Left renal cortex interstitium (tissue), 4 donors: ENCODE measurements at regions not wholly inside any gene's neighbourhood (a gene's known extent, or its start where the extent isn't known, plus 50 kb on each side); places are given as distances from the start of the nearest gene placed in this dataset.
"Not testable (repeated sequence)": the region's sequence is repeated elsewhere in the genome, so short reads cannot be mapped to it uniquely, and the experiment has no call there.

Source experiments
- DNase-seq, 4 donors: peaks; one replicate each; pipeline ENCODE4 v3.0.0-alpha.2; 2013; ENCODE audit warnings: low read depth in 4 of 4, low spot score in 2 of 4, missing footprints in 1 of 4

DNA sequence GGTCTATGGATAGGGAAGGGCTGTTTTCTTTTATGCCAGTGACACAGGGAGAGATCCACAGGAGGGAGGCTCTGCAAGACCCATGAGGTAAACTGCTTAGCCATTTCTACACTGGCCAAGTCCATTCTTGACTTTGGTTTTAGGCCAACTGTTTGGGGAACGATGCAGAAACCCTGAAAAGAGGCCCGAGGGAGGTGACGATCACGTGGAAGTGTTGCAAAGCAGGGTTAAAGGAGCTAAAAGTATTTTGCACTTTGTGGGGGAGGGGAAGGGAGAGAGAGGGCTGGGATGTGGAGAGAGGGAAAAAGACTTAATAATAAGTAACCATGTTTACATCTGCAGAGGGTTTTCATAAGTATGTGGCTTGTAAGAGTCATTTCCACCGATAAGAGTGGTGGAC, 239.7 kb downstream of the EMX2 start:
- DNase-seq: no peak

DNA sequence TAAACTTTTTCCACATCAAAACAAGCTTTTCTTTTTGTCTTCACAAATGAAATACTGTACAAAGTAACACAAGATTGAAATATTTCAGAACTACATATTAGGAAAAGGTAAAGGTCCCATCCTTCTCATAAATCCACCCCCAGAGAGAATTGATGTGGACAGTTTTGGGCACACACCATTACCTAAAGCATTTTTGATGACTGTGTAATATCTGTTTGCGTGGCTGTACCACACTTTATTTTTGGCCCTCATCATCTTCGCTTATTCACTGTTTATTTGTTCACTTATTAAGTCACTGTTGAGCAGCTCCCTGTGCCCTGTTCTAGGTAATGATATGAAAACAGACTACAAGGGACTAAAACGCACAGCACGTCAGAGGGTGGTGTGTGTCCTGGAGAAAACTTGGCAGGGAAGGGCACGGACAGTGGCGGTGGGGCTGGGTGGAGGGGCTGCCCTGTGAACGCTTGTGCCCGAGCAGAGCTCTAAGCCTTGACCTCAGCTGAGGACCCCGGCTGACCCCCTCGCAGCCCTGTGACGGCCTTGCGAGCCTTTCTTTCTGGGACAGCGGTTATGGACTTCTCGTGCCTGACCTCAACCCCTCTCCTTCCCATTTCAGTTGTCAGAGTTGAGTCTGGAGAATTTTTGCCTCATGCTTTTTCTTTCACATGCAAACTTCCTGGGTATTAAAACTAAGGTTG, 241.3 kb downstream of the EMX2 start:
- DNase-seq: no peak

DNA sequence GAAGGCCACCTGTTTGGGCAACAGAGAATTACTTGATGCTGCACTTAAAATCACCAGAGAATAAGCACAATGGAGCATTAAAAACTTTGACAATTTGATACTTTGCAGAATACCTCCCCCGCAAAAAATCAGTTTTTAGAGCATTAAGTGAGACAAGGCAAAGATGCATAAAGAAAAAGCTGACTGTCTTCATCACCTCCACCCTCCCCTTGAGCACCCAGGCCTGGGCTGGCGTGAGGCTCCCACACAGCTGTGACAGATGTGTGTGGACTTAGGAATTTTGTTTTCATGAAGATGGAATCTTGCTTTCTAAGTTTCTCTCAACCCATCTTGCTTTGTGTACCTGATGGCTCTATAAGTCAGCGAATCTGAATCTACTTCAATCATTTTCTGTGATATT, 242.2 kb downstream of the EMX2 start:
- DNase-seq: no peak

DNA sequence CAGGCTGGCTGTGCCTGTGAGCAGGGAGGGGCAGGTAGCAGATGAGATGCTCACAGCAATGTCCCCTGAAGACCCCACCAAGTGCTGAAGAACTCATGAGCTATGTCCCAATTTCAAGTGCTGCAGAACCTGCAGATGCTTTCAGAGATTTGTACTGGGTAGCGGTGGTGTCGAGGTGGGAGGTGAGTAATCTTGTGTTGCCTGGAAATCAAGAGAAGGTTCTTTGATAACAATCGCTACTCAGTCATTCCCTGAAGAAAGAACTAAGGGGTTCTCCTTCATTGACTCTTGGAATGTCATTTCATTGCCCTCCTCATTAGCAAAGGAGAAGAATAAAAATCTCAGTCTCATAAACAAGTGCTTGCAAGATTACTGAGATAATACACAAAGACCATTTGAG, 246.4 kb downstream of the EMX2 start:
- no peak for DNase-seq

DNA sequence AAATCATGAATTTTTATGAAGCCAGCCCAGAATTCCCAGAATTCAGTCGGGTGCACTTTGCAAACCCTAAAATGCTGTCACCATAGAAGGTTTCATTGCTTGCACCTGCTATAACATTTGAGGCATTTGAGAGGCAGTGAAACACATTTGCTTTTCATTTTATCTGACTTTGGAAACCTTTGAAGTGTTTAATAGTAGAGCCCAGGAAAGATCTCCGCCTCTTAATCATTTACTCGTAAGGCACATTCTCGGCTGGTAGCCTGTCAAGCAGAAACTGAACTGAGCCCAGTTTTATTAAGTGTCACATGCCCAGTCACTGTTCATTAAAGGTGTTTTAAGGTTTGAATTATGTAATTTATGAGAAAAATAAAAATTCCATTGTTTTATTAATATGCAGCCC, 247.6 kb downstream of the EMX2 start:
- DNase-seq: no peak

DNA sequence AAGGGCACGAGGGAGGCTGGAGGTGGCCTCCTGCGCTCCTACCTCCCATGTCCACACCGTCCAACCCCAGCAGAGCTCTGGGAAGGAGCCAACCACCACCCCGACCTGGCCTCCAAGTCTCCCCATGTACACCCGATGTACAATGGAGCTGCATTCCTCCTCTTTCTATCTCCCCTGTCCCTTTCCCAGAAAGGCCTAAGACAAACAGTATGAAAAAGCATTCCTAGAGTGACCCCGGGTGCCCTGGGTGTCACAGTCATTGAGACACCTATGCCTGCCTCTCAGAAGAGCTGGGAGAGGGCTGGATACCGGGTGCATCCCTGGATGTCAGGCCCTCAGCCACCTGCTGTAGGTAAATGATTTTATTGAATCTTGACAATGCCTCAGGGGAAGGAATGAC, 248.1 kb downstream of the EMX2 start:
- DNase-seq: no peak

DNA sequence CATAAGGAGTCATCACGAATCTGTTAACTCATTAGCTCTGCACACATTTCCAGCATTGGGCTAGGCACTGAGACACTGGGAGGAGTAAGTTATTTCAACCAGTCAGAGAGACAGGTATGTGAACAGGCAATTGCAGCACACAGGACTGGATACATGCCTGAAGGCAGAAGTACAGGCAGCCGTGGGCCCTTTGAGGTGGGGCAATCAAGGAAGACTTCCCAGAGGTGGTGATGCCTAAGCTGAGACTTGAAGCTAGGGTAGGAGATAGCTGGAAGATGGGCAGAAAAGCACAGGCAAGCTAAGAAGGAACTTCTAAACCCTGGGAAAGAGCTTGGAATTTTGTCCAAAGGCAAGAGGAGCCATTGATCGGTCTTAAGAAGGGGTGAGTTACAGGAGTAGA, 249.7 kb downstream of the EMX2 start:
- DNase-seq: no peak

DNA sequence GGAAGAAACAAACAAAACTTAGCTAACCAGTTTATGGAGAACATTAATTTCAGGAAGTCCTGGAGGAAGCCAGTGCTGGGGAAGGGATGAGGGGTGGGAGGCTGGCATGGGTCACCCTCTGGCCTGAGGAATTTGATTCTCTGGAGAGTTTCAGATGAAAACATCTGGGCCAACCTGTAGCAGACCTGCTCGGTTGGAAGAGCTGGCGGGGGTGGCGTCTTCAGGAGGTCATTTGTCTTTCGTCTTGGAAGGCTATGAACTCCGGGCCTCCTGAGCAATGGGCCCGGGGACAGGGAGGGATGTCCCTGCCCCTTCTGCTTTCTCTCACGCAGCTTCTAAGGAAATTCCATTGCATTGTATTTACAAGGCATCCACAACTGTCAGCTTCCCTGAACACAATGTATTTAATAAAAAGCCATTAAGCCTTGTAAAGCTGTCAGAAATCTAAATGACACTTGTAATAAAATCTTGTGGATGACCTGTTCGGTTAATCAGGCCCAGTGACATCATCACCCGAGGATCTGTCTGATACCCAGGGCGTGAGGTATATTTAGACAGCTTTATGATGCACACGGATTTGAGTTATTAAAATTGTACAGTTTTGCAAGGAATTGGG, 250.5 kb downstream of the RAB11FIP2 start:
- DNase-seq: no peak

DNA sequence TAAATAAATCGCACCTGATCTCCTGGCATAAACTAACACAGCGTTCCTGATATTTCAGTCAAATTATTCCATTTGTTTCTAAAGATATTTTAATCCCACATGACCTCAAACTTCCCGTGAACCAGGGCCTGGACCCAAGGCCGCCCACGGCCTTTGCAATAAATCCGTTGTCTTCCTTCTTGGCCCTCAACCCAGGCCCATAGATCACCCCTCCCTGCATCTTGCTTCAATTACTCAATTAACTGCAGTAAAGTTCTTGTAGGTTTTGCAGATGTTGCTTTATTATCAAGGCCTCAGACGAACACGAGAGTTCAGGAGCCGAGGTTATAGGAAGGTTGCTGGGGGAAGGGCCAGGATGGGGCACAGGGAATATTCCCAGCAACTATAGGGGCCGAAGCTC, 249.4 kb downstream of the RAB11FIP2 start:
- DNase-seq: no peak

DNA sequence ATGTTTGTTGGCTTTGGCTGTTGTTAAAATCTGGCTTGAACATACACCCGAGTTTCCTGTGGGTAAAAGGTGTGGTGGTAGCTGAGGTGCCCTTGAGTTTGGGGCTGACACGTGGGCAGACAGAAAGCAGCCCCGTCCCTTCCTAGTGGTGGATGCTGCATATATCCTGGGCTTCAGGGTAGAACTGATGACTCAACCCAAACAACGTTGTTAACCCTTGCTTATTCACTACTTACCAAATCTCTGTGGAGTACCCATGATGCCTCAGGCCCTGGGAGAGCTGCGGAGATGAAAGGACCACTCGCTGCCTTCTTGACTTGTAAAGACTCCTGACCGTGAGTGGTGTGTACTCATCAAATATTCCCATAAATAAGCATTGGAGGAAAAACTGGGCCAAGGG, 245.1 kb downstream of the RAB11FIP2 start:
- no peak for DNase-seq

DNA sequence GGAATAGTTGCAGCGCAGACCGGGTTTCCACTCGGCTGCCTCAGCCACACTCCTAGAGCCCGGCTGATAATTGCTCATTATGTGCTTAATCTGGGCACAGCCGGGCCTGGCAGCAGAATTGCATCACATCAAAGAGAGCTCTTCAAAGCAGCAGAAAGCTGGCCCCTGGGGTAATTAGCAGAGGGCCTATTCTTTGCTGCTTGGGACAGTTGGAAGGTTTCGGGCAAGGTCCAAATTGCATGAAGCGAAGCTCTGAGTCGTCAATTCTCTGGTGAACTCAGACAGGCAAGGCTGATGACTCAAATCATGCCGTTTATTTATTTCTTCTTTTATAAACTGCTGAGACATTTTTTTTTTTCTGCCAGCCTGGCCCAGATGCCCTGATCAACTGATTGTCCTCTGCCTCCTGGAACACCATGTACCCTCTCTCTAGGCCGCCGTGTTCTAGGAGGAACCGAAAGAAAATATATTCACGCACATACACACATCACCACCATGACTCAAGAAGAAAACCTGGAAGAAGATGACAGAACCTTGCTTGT, 242.2 kb downstream of the RAB11FIP2 start:
- DNase-seq: no peak

DNA sequence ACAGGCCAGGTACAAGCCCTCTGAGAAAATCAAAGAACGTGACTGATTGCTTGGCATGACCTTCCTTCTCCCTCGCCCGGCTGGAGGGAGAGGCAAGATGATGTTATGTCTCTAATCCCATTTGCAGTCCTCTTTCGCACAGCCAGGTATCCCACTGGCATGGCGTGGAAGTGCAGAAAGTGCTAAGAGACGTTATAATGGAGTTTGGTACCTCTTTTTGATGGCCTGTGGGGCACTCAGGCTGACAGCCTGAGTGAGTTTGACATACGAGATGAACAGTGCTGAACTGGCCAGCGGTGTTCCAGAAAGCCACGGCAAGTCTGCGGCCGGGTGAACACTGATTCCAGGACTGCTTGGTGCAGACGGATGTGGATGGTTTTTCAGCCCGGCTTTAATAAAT, 241.6 kb downstream of the RAB11FIP2 start:
- DNase-seq: no peak

DNA sequence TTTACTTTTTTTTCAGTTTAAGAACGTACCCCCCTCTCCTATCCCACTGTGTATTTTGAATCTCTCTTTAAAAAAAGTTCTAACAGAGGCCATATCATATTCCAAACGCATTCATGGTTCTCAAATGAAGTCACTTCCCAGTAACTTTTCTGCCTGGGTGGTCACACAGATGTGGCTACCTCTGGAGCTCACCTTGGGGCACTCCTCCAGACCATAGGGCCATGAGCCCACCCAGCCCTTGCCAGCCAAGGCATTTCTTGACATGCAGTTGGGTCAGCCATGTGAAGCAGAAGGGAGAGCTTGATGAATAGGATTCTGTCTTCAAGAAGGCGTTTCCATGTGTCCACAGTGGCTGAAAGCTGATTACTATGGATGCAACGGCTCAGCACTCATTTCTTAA, 239.3 kb downstream of the RAB11FIP2 start:
- no peak for DNase-seq

DNA sequence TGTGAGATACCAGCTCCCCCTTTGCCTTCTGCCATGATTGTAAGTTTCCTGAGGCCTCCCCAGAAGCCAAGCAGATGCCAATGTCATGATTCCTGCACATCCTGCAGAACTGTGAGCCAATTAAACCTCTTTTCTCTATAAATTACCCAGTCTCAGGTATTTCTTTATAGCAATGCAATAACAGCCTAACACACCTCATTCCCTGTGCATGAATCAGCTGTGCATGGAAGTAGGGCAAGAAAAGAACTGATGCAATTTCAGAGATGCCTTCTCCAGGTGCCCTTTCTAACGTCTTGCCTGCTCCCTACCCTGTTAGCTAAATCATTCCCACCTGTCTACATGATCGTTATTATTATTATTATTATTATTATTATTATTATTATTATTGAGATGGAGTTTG, 230.9 kb downstream of the RAB11FIP2 start:
- not testable (repeated sequence) for DNase-seq

DNA sequence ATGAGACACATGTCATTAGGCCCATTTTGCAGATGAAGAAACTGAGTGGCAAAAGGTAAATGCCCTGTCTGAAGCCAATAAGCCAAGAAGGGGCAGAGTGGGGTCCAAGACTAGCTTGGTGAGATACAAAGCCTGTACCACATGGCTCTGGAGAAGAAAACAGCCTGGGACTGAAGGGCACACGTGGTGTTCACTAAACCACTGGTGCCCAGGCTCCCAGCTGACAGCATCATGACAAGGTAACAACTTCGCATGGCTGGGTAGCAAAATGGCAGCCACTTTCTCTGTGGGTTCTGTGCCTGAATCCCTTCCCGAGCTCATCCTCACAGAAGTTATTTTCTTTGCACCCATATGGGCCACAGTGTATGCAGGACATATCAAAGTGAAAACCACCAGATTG, 229.6 kb downstream of the RAB11FIP2 start:
- no peak for DNase-seq

DNA sequence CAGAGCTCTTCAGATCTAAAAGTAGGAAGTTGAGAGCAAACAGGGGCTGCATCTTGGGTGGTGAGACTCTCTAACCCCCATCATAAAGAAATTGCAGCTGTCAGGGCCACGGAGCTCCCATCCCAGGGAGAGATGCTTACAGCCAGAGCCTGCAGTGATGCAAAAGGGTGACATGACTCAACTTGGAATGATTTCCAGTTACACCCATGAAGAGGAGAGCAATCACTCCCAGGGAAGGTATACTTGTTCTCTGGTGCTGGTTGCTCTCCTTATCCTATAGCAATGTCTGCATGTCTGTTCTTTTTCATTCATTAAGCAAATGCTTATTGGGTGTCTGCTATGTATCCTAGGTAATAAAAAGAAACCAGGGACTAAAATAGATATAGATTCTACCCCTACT, 228.0 kb downstream of the RAB11FIP2 start:
- DNase-seq: no peak

DNA sequence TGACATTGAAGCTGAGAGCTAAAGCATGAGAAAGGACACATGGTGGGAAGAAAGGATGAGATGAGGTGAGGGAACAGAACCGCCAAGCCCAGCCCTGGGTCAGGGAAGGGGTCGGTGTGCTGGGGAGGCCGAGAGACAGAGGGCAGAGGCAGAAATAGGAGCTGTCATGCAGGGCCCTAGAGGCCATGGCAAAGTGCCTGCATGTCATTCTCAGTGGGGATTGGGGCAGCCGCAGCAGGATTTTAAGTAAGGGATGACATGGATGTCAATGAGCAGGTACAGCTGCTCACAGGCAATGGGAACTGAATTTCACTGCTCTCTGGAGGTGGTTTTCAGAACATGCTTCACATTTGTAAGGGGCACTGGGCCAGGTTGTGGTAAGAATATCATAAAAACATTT, 227.4 kb downstream of the RAB11FIP2 start:
- no peak for DNase-seq

DNA sequence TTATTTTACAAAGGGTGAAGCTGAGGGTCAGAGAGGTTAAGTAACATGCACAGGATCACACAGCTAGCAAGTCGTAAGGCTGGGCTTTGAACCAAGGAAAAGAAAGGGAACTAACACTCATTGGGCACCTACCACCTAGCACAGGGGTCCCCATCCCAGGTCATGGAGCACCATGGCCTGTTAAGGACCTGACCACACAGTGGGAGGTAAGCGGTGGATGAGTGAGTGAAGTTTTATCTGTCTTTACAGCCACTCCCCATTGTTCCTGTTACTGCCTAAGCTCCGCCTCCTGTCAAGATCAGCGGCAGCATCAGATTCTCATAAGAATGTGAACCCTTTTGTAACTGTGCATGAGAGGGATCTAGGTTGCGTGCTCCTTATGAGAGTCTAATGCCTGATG, 222.8 kb downstream of the RAB11FIP2 start:
- DNase-seq: no peak

DNA sequence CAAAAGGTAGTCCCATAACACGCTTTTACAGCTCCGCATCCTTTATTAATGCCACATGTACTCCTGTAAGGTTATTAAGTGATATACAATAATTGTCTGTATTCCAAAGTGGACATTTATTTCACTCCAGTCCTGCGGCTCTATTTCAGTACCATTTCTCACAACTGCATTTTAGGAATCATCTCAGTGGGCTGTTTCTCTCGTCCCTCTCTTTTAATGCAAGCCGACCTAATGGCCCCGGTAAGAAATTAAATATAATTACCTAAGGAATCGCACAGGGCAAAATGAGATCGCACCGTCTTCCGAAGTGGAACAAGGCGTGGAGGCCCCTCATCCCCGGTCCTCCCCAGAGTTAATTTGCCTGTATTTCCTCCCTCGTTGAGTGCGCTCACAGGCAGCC, 216.5 kb downstream of the RAB11FIP2 start:
- DNase-seq: no peak

DNA sequence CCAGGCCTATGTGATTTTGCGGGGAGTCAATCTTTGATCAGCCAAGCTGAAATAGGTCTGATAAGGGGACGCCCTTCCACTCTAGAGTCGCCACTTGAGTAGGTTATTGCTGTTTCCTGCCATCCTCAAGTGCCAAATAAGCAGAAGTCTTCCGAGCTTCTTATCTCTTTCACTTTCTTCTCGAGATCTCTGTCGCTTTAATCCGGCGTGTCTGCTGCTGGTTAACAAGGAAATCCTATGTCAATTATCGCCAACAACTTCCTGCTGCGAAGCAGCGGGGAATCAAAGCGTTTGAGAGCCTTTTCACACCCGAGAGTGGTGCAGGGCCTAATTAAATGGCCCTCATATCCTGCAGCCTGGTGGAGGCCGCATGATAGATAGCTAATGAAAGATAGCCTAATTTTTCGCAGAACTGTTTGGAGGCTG, 215.9 kb downstream of the RAB11FIP2 start:
- DNase-seq: no peak

DNA sequence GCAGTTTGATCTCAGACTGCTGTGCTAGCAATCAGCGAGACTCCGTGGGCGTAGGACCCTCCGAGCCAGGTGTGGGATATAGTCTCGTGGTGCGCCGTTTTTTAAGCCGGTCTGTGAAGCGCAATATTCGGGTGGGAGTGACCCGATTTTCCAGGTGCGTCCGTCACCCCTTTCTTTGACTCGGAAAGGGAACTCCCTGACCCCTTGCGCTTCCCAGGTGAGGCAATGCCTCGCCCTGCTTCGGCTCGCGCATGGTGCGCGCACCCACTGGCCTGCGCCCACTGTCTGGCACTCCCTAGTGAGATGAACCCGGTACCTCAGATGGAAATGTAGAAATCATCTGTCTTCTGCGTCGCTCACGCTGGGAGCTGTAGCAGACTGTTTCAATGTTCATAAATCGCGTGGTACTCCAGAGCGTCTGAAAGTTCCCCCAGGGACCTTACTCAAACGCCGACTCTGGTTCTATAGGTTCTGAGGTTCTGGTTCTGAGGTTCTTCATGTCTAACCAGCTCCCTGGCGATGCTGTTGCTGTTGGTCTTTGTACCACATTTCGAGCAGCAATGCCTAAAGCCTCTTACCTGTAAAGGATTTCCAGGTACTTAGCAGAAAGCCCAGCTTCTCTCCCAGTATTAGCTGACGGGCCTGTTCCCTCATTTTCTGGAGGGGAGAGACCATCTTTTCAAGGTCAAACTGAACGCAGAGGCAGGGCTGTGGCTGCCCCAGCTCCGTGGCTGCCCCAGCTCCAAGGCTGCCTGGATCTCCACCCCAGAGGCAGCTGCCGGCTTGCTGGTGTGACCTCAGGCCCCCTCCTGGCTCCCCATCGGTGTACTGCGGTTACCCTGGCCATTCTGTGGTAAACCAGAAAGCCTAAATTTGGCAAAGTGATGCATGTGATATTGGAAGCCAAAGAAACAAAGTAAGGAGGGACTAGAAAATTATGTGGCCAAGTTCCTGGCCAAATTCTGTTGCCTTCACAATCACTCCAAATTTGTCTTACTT, 207.9 kb downstream of the RAB11FIP2 start:
- DNase-seq: not testable (repeated sequence)
